HepG2 (cell line): ENCODE measurements at regions not wholly inside any gene's neighbourhood (a gene's known extent, or its start where the extent isn't known, plus 50 kb on each side); places are given as distances from the start of the nearest gene placed in this dataset.

ENCODE experiments used
- ATAC-seq: fragments of 200-7000 bp; cut with Tn5 transposase; 3 replicates; pipeline ENCODE4 v1.9.1; 2020; ENCODE audit warnings: mild to moderate bottlenecking, moderate library complexity
- BruUV-seq: library from RNA; stranded (reverse); fragments of 400-500 nt; replicated peaks from 2 replicates; lab custom pipeline; 2021; lab: Mats Ljungman, UMichigan
- CTCF ChIA-PET: fragments of 300-600 bp; formaldehyde crosslinking; extraction: SDS; loops from one replicate; lab custom pipeline; 2021; ENCODE audit warnings: low total read pairs, inconsistent platforms, low intra/inter-chr PET ratio; lab: Yijun Ruan, JAX
- POLR2A ChIA-PET: fragments of 350-600 bp; sonication (Branson Sonifier 250); formaldehyde crosslinking; loops from one replicate; lab custom pipeline; 2020; ENCODE audit warnings: antibody characterized with exemption, inconsistent platforms; lab: Yijun Ruan, JAX
- DNase-seq: peaks from one replicate; pipeline ENCODE4 v3.0.0-alpha.2; 2015; ENCODE audit warnings: low spot score
- FAIRE-seq: peaks from 3 replicates; lab custom pipeline; 2011; peaks lifted over from hg19 to GRCh38; lab: Jason Lieb, UNC
- H2AFZ ChIP-seq: one replicate; pipeline ENCODE4 v1.6.1; 2011; ENCODE audit warnings: low read length, inconsistent platforms
- H3K27ac ChIP-seq: fragments of 300-600 bp; 3 replicates; pipeline ENCODE4 v1.8.0; 2011; ENCODE audit warnings: mixed run types, mild to moderate bottlenecking, mixed read lengths, low read length, inconsistent platforms; ENCODE audit not compliant: insufficient read depth; ENCODE audit errors: extremely low read length
- H3K27me3 ChIP-seq, 2 experiments: fragments of 200-600 bp in 1 of 2; 2 replicates in 1 of 2; 3 replicates in 1 of 2; pipeline versions ENCODE4 v1.6.0 to v1.8.0; 2011; ENCODE audit warnings: low read length in 2 of 2, mild to moderate bottlenecking in 2 of 2, moderate library complexity in 2 of 2, inconsistent platforms in 1 of 2; ENCODE audit not compliant: insufficient read depth in 2 of 2, control insufficient read depth in 1 of 2
- H3K36me3 ChIP-seq, 2 experiments: fragments of 200-600 bp in 1 of 2; replicated peaks in 1 of 2; 2 replicates in 1 of 2; 3 replicates in 1 of 2; pipeline versions ENCODE4 v1.5.1 to v1.8.0; 2011; ENCODE audit warnings: low read length in 2 of 2, inconsistent platforms in 1 of 2; ENCODE audit not compliant: insufficient read depth in 2 of 2, control insufficient read depth in 1 of 2
- H3K4me1 ChIP-seq: 2 replicates; pipeline ENCODE4 v1.5.1; 2012; ENCODE audit warnings: low read length, inconsistent platforms; ENCODE audit not compliant: insufficient read depth
- H3K4me2 ChIP-seq: 2 replicates; pipeline ENCODE4 v1.6.0; 2011; ENCODE audit warnings: low read depth, low read length, inconsistent platforms
- H3K4me3 ChIP-seq, 3 experiments: fragments of 200-600 bp in 1 of 3; sonication (generic), shearing (Covaris generic) in 1 of 3; replicated peaks in 1 of 3; 2 replicates each; pipeline ENCODE4 v1.5.1; 2011 to 2016; ENCODE audit warnings: low read length in 3 of 3, inconsistent platforms in 2 of 3, low read depth in 2 of 3, mild to moderate bottlenecking in 2 of 3, control low read depth in 1 of 3, mixed read lengths in 1 of 3; ENCODE audit not compliant: insufficient read depth in 1 of 3
- H3K79me2 ChIP-seq: one replicate; pipeline ENCODE4 v1.6.1; 2011; ENCODE audit warnings: low read length, inconsistent platforms; ENCODE audit not compliant: insufficient read depth
- H3K9ac ChIP-seq: 2 replicates; pipeline ENCODE4 v1.6.0; 2011; ENCODE audit warnings: mild to moderate bottlenecking, low read depth, low read length, inconsistent platforms; ENCODE audit not compliant: insufficient read depth
- H3K9me3 ChIP-seq: 2 replicates; pipeline ENCODE4 v1.5.1; 2012; ENCODE audit warnings: mild to moderate bottlenecking, low read length
- H4K20me1 ChIP-seq: 2 replicates; pipeline ENCODE4 v1.6.0; 2011; ENCODE audit warnings: inconsistent platforms, mild to moderate bottlenecking, low read length, moderate library complexity; ENCODE audit not compliant: insufficient read depth
- ARNTL ChIP-seq: sonication (generic); formaldehyde crosslinking; IDR thresholded peaks from 2 replicates; pipeline ENCODE4 v1.4.0; 2020; ENCODE audit warnings: mild to moderate bottlenecking, missing genetic modification reagents
- ATRX ChIP-seq: sonication (generic); formaldehyde crosslinking; IDR thresholded peaks from 2 replicates; pipeline ENCODE4 v1.4.0; 2020; ENCODE audit warnings: missing genetic modification reagents, borderline replicate concordance
- EZH2 ChIP-seq: conservative IDR thresholded peaks from 2 replicates; pipeline ENCODE4 v1.6.1; 2012; ENCODE audit warnings: mild to moderate bottlenecking, low read depth, low read length, moderate library complexity
- FOXO1 ChIP-seq: sonication (generic); formaldehyde crosslinking; IDR thresholded peaks from 2 replicates; pipeline ENCODE4 v1.4.0; 2020; ENCODE audit warnings: missing genetic modification reagents
- MTA1 ChIP-seq: sonication (generic); formaldehyde crosslinking; IDR thresholded peaks from 2 replicates; pipeline ENCODE4 v1.4.0; 2020; ENCODE audit warnings: missing genetic modification reagents, mild to moderate bottlenecking, borderline replicate concordance
- MTF1 ChIP-seq: sonication (generic); formaldehyde crosslinking; IDR thresholded peaks from 2 replicates; pipeline ENCODE4 v1.5.0; 2020; ENCODE audit warnings: missing genetic modification reagents
- TCF7 ChIP-seq: sonication (generic); IDR thresholded peaks from 2 replicates; pipeline ENCODE4 v1.6.1; 2016; ENCODE audit warnings: antibody characterized with exemption, low read depth
- ZSCAN22 ChIP-seq: sonication (generic); formaldehyde crosslinking; IDR thresholded peaks from 2 replicates; pipeline ENCODE4 v1.4.0; 2020; ENCODE audit warnings: mild to moderate bottlenecking, missing genetic modification reagents
- WGBS: methylation state at CpG from one replicate; pipeline ENCODE4 v1.1.6; 2017; ENCODE audit warnings: low lambda C conversion rate; 5-methylcytosine and 5-hydroxymethylcytosine counted together
- in situ Hi-C: cut with HindIII; loops from 2 replicates; pipeline ENCODE4 v1.10.0; 2017; ENCODE audit warnings: low pct_unique_long_range_greater_than_20kb; ENCODE audit not compliant: extremely low pct_ligation_motif_present
- intact Hi-C: fragments of 100-400 bp; cut with micrococcal nuclease; formaldehyde crosslinking; loops from one replicate; pipeline ENCODE4 v1.10.0; 2022; ENCODE audit not compliant: unreplicated experiment
- TF ChIP-seq, protein P1 (sequence below): sonication (generic); formaldehyde crosslinking; IDR thresholded peaks from 2 replicates; pipeline ENCODE4 v1.5.1; 2020; ENCODE audit warnings: mild to moderate bottlenecking, missing genetic modification reagents, borderline replicate concordance
- TF ChIP-seq, protein P2 (sequence below): fragments of 450-650 bp; IDR thresholded peaks from 2 replicates; pipeline ENCODE4 v1.6.1; 2017
- TF ChIP-seq, protein P3 (sequence below): sonication (generic); formaldehyde crosslinking; IDR thresholded peaks from 2 replicates; pipeline ENCODE4 v1.4.0; 2020; ENCODE audit warnings: mild to moderate bottlenecking, missing genetic modification reagents
- TF ChIP-seq, protein P4 (sequence below): sonication (generic); formaldehyde crosslinking; IDR thresholded peaks from 2 replicates; pipeline ENCODE4 v1.4.0; 2020; ENCODE audit warnings: low read depth, mild to moderate bottlenecking, missing genetic modification reagents

- TF ChIP-seq, protein P1, sequence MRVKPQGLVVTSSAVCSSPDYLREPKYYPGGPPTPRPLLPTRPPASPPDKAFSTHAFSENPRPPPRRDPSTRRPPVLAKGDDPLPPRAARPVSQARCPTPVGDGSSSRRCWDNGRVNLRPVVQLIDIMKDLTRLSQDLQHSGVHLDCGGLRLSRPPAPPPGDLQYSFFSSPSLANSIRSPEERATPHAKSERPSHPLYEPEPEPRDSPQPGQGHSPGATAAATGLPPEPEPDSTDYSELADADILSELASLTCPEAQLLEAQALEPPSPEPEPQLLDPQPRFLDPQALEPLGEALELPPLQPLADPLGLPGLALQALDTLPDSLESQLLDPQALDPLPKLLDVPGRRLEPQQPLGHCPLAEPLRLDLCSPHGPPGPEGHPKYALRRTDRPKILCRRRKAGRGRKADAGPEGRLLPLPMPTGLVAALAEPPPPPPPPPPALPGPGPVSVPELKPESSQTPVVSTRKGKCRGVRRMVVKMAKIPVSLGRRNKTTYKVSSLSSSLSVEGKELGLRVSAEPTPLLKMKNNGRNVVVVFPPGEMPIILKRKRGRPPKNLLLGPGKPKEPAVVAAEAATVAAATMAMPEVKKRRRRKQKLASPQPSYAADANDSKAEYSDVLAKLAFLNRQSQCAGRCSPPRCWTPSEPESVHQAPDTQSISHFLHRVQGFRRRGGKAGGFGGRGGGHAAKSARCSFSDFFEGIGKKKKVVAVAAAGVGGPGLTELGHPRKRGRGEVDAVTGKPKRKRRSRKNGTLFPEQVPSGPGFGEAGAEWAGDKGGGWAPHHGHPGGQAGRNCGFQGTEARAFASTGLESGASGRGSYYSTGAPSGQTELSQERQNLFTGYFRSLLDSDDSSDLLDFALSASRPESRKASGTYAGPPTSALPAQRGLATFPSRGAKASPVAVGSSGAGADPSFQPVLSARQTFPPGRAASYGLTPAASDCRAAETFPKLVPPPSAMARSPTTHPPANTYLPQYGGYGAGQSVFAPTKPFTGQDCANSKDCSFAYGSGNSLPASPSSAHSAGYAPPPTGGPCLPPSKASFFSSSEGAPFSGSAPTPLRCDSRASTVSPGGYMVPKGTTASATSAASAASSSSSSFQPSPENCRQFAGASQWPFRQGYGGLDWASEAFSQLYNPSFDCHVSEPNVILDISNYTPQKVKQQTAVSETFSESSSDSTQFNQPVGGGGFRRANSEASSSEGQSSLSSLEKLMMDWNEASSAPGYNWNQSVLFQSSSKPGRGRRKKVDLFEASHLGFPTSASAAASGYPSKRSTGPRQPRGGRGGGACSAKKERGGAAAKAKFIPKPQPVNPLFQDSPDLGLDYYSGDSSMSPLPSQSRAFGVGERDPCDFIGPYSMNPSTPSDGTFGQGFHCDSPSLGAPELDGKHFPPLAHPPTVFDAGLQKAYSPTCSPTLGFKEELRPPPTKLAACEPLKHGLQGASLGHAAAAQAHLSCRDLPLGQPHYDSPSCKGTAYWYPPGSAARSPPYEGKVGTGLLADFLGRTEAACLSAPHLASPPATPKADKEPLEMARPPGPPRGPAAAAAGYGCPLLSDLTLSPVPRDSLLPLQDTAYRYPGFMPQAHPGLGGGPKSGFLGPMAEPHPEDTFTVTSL (CRISPR knock-in tag) = peak; percentile 62; the same call in 1 of the 2 replicates
Measured at GRCh38 chr6:149223904-149224351, 93.6 kb upstream of the TAB2 start (continued).

DNA sequence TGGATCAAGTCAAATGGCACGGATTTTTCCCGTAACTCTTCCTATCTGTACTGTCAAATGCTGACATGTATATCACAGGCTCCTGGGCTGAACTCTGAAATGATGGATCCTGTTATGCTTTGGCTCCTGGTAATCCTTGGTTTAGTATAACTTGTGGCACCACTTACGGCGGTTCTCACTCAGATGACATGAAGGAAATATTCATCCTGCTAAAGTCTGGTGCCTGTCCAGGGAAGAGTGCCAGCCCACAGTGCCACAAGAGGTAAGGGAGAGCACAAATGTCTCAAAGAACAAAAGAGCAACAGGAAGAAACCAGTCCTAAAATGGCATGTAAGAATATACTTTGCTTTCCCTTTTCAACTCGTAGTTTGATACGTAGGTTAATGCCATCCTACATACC, 93.1 kb upstream of the TAB2 start:
- ChIA-PET CTCF (no interaction called here), POLR2A (no interaction called here)
- Histone ChIP-seq H3K4me3 (no peak overlapping the region), H3K27ac (no peak overlapping the region), H4K20me1 (no peaks in the 10 kb centered on the region), H2AFZ (no peak overlapping the region), H3K79me2 (no peaks in the 10 kb centered on the region), H3K36me3 (no peaks in the 10 kb centered on the region), H3K4me2 (no peak overlapping the region), H3K27me3 (peaks cover 0 to 26% of the 10 kb centered on the region in 2 experiments; a peak in 4 of 5 replicates), H3K9me3 (no peaks in the 10 kb centered on the region), H3K9ac (no peak overlapping the region), H3K4me1 (peaks cover 20% of the 10 kb centered on the region)
- WGBS = 69% methylated on average over 6 of the region's 6 CpGs
- DNase-seq (no peak), FAIRE-seq (no peak), ATAC-seq (no peak)
- intact Hi-C loops = no loop called here
- TF ChIP-seq ATRX (CRISPR knock-in tag) (no peak), TCF7 (no peak), EZH2 (no peak), FOXO1 (CRISPR knock-in tag) (no peak), ZSCAN22 (CRISPR knock-in tag) (no peak), MTF1 (CRISPR knock-in tag) (no peak), MTA1 (CRISPR knock-in tag) (no peak), ARNTL (CRISPR knock-in tag) (no peak)
- TF ChIP-seq, protein P2, sequence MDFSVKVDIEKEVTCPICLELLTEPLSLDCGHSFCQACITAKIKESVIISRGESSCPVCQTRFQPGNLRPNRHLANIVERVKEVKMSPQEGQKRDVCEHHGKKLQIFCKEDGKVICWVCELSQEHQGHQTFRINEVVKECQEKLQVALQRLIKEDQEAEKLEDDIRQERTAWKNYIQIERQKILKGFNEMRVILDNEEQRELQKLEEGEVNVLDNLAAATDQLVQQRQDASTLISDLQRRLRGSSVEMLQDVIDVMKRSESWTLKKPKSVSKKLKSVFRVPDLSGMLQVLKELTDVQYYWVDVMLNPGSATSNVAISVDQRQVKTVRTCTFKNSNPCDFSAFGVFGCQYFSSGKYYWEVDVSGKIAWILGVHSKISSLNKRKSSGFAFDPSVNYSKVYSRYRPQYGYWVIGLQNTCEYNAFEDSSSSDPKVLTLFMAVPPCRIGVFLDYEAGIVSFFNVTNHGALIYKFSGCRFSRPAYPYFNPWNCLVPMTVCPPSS = no peak
- TF ChIP-seq, protein P3, sequence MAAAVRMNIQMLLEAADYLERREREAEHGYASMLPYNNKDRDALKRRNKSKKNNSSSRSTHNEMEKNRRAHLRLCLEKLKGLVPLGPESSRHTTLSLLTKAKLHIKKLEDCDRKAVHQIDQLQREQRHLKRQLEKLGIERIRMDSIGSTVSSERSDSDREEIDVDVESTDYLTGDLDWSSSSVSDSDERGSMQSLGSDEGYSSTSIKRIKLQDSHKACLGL (CRISPR knock-in tag) = no peak
- TF ChIP-seq, protein P4, sequence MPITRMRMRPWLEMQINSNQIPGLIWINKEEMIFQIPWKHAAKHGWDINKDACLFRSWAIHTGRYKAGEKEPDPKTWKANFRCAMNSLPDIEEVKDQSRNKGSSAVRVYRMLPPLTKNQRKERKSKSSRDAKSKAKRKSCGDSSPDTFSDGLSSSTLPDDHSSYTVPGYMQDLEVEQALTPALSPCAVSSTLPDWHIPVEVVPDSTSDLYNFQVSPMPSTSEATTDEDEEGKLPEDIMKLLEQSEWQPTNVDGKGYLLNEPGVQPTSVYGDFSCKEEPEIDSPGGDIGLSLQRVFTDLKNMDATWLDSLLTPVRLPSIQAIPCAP (CRISPR knock-in tag) = no peak
- in situ Hi-C loops = no loop called here
- BruUV-seq = no TSS peak
